ENCODE measurements at regions not wholly inside any gene's neighbourhood (a gene's known extent, or its start where the extent isn't known, plus 50 kb on each side); places are given as distances from the start of the nearest gene placed in this dataset. TPM values are rescaled to one million over a fixed set of nuclear protein-coding genes. Genes with fewer than 3 reads are reported as not detected.

Small RNA genes in the stretch of these regions (microRNA-seq; reads per million reads assigned to microRNA genes)
- not detected for gene MIR8065 (ENCODE audit: borderline number of aligned reads)
